GM19324 (cell line): ENCODE measurements at regions not wholly inside any gene's neighbourhood (a gene's known extent, or its start where the extent isn't known, plus 50 kb on each side); places are given as distances from the start of the nearest gene placed in this dataset.

Experiments used
- ATAC-seq: cut with Tn5 transposase; IDR thresholded peaks from one replicate; pipeline ENCODE4 v1.9.1; 2021; ENCODE audit warnings: mild to moderate bottlenecking, moderate library complexity; ENCODE audit not compliant: unreplicated experiment, low FRiP score

GRCh38 chr6:91415031-91415605 is 828.2 kb upstream of the MAP3K7 start:
- no peak for ATAC-seq

DNA sequence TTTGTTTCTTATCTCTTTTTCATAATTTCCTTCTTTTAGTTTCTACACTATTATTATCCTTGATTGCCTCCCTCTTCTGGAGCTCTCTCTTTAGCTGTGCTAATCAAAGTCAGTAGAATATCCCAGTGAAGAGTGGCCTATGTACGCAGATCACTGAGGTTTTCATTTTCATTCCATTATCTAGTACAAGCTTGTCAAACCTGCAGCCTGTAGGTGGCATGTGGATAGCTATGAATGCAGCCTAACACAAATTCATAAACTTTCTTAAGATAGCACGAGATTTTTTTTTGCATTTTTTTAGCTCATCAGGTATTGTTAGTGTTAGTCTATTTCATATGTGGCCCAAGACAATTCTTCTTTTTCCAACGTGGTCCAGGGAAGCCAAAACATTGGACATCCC is 825.7 kb upstream of the MAP3K7 start:
- ATAC-seq: no peak

DNA sequence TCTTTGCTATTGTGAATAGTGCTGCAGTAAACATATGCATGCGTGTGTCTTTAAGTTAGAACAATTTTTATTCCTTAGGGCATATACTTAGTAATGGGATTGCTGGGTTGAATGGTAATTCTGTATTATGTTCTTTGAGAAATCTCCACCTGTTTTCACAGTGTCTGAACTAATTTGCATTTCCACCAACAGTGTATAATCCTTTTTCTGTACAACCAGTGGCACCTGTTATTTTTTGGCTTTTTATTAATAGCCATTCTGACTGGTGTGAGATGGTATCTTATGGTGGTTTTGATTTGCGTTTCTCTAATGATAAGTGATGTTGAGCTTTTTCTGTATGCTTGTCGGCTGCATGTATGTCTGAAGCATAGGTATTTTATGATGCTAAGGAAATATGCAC is 820.8 kb upstream of the MAP3K7 start:
- no peak for ATAC-seq

GRCh38 chr6:91392951-91393350 is 806.1 kb upstream of the MAP3K7 start:
- ATAC-seq: no peak

- ATAC-seq: no peak
Observed at GRCh38 chr6:91387290-91388059, 800.6 kb upstream of the MAP3K7 start.

- ATAC-seq: no peak
Observed at GRCh38 chr6:91386204-91386603, 799.3 kb upstream of the MAP3K7 start.

- no peak for ATAC-seq
Observed at GRCh38 chr6:91383207-91383606, 796.3 kb upstream of the MAP3K7 start.

DNA sequence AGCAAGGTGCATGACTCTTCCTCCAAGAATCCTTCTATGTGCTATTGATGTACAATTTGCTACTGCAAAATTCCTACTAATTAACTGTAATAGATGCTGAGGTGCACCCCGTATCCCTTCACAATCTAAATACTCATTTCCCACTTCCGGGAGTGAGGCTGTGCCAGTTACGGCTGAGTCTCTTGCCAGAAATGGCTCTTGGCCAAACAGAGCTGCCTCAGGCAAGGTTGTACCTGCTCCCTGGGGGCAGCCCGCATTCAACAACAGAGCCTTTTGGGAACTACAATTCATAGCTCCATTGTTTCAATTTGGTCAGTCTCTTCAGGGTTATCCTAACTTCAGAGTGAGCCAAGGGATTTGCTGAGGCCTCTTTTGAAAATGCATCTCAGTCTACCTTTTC is 789.8 kb upstream of the MAP3K7 start:
- no peak for ATAC-seq

DNA sequence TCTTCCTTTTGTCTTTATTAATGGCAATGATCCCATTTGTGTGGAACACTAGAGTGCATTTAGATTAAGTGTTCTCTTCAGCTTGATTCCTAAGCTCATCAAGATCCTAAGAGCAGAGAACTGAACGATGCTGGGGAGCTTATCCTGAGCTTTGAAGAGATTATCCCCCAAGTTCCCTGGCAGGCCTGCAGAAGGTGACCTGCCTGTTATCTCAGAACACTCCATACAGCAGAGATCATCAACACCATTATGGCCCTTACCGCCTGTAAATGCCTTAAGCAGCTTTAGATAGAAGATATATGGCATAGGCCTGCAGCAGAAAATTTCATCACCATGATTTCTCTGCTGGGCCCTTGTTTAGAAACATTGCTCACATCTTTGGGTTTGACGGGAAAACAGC is 779.9 kb upstream of the MAP3K7 start:
- no peak for ATAC-seq

- ATAC-seq: no peak
Observed at GRCh38 chr6:91358986-91359385, 772.1 kb upstream of the MAP3K7 start.

- no peak for ATAC-seq
Observed at GRCh38 chr6:91352878-91353277, 766.0 kb upstream of the MAP3K7 start.

- ATAC-seq: no peak
Observed at GRCh38 chr6:91352321-91352720, 765.4 kb upstream of the MAP3K7 start.

GRCh38 chr6:91350146-91350908 is 763.5 kb upstream of the MAP3K7 start:
- ATAC-seq: no peak

- no peak for ATAC-seq
Observed at GRCh38 chr6:91341473-91341872, 754.6 kb upstream of the MAP3K7 start.

GRCh38 chr6:91340896-91341395 is 754.1 kb upstream of the MAP3K7 start:
- ATAC-seq: no peak

GRCh38 chr6:91337967-91338366 is 751.1 kb upstream of the MAP3K7 start:
- ATAC-seq: no peak

DNA sequence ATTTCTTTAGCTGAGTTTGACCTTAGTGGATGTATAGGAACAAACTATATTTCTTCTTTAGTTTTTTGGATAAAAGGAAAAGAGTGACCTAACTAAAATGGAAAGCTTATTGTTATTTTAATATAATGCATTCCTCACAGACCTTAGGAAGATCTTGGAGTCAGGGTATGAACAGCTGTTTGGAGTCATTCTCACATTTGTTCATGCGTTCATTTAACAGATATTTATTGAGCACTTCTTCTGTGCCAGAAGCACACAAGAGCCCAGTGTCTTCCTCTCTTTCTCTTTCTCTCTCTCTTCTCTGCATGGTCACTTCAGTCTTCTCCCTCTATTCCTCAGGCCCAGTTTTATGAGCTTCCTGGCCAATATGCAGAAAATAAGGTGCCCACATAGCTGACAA is 744.0 kb upstream of the MAP3K7 start:
- no peak for ATAC-seq

DNA sequence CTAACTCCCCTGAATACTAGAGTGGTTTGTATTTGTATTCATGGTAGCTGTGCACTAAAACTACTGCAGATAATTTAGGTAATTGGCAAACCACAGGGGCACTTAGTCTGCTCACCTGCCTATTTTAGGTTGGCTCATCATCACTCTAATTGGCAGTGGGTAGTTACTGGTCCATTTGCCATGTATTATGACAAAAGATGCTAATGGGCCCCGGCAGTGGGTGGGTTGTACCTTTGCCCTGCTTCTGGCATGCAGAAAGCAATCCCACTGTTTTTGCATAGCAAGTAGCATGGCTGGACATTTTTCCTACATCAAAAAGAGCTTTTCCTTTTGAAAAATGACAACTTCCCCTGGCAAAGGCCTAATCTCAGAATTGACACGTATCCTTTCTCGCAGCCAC is 741.4 kb upstream of the MAP3K7 start:
- no peak for ATAC-seq

DNA sequence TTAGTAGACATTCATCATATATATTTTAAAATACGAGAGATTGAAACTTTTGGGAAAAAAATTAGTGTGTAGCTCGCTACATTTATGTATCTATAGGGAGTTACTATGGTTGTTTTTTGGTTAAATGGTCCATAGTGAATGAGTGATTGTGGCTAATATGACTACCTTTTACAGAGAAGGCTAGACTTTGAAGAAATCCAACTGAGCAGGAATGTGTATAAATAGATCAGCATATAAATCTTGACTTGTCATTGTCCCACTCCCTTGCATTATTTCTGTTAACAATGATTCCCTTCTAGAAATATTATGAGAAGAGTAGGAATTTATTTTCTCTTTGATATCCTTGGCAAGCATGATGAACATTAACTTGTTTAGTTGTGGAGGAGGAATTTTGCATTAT is 737.8 kb upstream of the MAP3K7 start:
- no peak for ATAC-seq

- ATAC-seq: no peak
Observed at GRCh38 chr6:91317984-91318383, 731.1 kb upstream of the MAP3K7 start.

GRCh38 chr6:91317247-91317835 is 730.5 kb upstream of the MAP3K7 start:
- no peak for ATAC-seq
